CD4-positive, CD25-positive, alpha-beta regulatory T cell (primary cell): ENCODE measurements at regions not wholly inside any gene's neighbourhood (a gene's known extent, or its start where the extent isn't known, plus 50 kb on each side); places are given as distances from the start of the nearest gene placed in this dataset.

ENCODE experiments used
- ATAC-seq, 2 donors: fragments of 150-1000 bp; cut with Tn5 transposase; one replicate each; pipeline ENCODE4 v1.10.0; 2021; ENCODE audit warnings: low read depth in 2 of 2, moderate number of reproducible peaks in 2 of 2, moderate library complexity in 1 of 2
- DNase-seq, 3 donors: peaks; one replicate each; pipeline versions ENCODE4 v3.0.0 to v3.0.0-alpha.2; 2012 to 2022; ENCODE audit warnings: mixed read lengths in 1 of 3
- H3K27ac ChIP-seq: one replicate; pipeline ENCODE4 v1.7.0; 2013; ENCODE audit warnings: mild to moderate bottlenecking, low read length; ENCODE audit not compliant: insufficient read depth, poor library complexity, severe bottlenecking
- H3K27me3 ChIP-seq: one replicate; pipeline ENCODE4 v1.7.0; 2013; ENCODE audit warnings: low read length; ENCODE audit not compliant: control insufficient read depth, insufficient read depth
- H3K36me3 ChIP-seq: one replicate; pipeline ENCODE4 v1.7.0; 2013; ENCODE audit warnings: mild to moderate bottlenecking, low read length, moderate library complexity; ENCODE audit not compliant: control insufficient read depth, insufficient read depth
- H3K4me1 ChIP-seq: 2 replicates; pipeline ENCODE4 v1.7.0; 2013; ENCODE audit warnings: mild to moderate bottlenecking, low read length; ENCODE audit not compliant: insufficient read depth, control insufficient read depth, poor library complexity, severe bottlenecking
- H3K4me3 ChIP-seq: one replicate; pipeline ENCODE4 v1.7.0; 2013; ENCODE audit warnings: low read depth, mild to moderate bottlenecking, low read length, moderate library complexity
- H3K9me3 ChIP-seq, 2 experiments: 1 replicate in 1 of 2; 2 replicates in 1 of 2; pipeline ENCODE4 v1.7.0; 2013; ENCODE audit warnings: low read length in 2 of 2, mild to moderate bottlenecking in 1 of 2, moderate library complexity in 1 of 2; ENCODE audit not compliant: control insufficient read depth in 2 of 2
- H3K27ac Mint-ChIP-seq, 3 donors: one replicate each; pipeline ENCODE4 v1.8.0; 2020 to 2022; ENCODE audit warnings: mild to moderate bottlenecking in 3 of 3, mixed read lengths in 3 of 3, moderate library complexity in 2 of 3
- H3K27me3 Mint-ChIP-seq: one replicate; pipeline ENCODE4 v1.8.0; 2022; ENCODE audit warnings: mild to moderate bottlenecking, mixed read lengths
- H3K36me3 Mint-ChIP-seq: one replicate; pipeline ENCODE4 v1.8.0; 2020; ENCODE audit warnings: mixed read lengths
- H3K4me1 Mint-ChIP-seq, 4 donors: one replicate each; pipeline ENCODE4 v1.8.0; 2020 to 2022; ENCODE audit warnings: mixed read lengths in 4 of 4, mild to moderate bottlenecking in 1 of 4
- H3K4me3 Mint-ChIP-seq, 4 donors: one replicate each; pipeline ENCODE4 v1.8.0; 2020 to 2022; ENCODE audit warnings: mild to moderate bottlenecking in 4 of 4, mixed read lengths in 4 of 4, moderate library complexity in 3 of 4
- H3K9me3 Mint-ChIP-seq, 7 donors: one replicate each; pipeline ENCODE4 v1.8.0; 2020 to 2022; ENCODE audit warnings: mixed read lengths in 7 of 7, mild to moderate bottlenecking in 3 of 7, moderate library complexity in 2 of 7

DNA sequence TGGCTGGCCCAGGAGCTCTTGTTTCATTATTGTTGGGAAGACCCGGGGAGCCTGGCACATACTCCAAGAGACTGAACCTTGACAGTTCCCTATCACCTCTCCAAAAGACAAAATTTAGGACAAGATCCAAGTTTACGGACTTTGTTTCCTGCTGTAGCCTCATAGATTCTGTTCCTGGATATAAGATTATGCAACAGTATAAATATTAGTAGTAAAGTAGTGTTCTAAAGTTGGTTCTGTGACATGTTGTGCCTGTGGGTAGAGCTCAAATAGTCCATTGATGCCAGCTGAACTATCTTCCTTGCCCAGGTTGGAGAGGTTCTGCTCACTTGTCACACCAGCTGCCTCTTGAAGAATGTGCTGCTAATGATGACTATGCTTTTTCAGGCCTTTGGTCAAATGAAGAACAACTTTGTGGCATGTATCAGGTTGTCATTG is 430.2 kb downstream of the DMAC1 start:
- H3K27me3 Mint-ChIP-seq, result peaks cover 4% of the 10 kb centered on the region

DNA sequence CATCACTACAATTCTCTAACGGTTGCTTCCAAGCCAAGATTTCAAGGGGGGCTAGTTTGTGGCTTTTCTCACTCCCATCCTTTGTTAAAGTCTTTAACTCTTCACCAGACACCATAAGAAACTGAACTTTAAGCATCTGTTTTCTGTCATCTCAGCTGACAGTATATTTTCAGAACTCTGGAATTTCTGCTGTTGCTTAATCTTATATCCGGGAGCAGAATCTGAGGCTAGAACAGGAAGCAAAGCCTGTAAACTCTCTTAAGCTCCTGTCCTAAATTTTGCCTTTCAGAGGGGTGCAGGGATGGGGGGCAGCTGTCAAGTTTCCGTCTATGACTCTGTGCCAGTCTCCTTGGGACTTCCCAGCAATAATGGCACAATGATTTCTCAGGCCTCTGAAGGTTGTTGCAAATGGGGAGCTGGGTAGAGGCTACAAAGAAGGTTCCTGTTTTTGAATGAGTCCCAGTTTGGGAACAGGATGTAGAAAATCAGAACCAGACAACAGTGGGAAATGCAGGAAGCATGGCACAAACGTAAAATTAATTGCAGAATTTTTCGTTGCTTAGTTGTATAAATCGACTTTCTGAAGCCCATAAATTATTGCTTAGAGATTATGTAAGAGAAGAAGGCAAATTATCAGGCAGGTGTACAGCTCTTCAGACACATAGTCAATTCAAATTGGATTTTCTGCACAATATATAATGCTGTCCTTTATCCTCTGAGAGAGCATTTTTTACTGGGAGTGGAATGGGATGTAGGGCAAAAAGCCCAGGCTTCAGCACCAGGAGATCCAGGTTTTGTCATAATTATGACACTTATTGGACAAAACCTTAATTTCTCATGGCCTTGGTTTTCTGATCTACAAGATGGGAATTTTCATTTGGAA is 430.9 kb downstream of the DMAC1 start:
- Histone ChIP-seq H3K4me3 (no peak overlapping the region), H3K27ac (no peak overlapping the region), H3K36me3 (no peaks in the 10 kb centered on the region), H3K27me3 (no peaks in the 10 kb centered on the region), H3K4me1 (no peaks in the 10 kb centered on the region), H3K9me3 (no peaks in the 10 kb centered on the region)
- no peak overlapping the region for H3K4me3 Mint-ChIP-seq
- no peaks in the 10 kb centered on the region for H3K4me1 Mint-ChIP-seq
- DNase-seq, result no peak
- peaks cover 0 to 2% (median 0%) of the 10 kb centered on the region in 7 donors for H3K9me3 Mint-ChIP-seq
- peaks cover 4% of the 10 kb centered on the region for H3K27me3 Mint-ChIP-seq
- no peak for ATAC-seq
- no peak overlapping the region for H3K27ac Mint-ChIP-seq
- H3K36me3 Mint-ChIP-seq, result no peaks in the 10 kb centered on the region

More for the DNA sequence above, 430.2 kb downstream of the DMAC1 start:
- Histone ChIP-seq H3K4me1 (no peaks in the 10 kb centered on the region), H3K27me3 (no peaks in the 10 kb centered on the region), H3K9me3 (no peaks in the 10 kb centered on the region), H3K27ac (no peak overlapping the region), H3K4me3 (no peak overlapping the region), H3K36me3 (no peaks in the 10 kb centered on the region)
- no peak overlapping the region for H3K4me3 Mint-ChIP-seq
- no peaks in the 10 kb centered on the region for H3K4me1 Mint-ChIP-seq
- no peak overlapping the region for H3K27ac Mint-ChIP-seq
- peaks cover 0 to 2% (median 0%) of the 10 kb centered on the region in 7 donors for H3K9me3 Mint-ChIP-seq
- no peak for ATAC-seq
- DNase-seq, result no peak
- no peaks in the 10 kb centered on the region for H3K36me3 Mint-ChIP-seq

DNA sequence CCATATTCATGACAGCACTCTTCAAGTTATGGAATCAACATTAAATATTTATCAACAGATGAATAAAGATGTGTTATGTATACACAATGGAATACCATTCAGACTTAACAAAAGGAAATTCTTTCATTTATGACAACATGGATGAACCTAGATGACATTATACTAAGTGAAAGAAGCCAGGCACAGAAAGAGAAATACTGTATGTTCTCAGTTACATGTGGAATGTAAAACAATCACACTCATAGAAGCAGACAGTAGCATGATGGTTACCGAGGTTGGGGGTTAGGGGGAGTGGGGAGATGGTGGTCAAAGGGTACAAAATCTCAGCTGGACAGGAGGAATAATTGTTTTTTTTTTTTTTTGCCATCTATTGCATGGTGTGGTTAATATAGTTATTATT is 431.9 kb downstream of the DMAC1 start:
- ATAC-seq (no peak), DNase-seq (no peak)
- Histone ChIP-seq H3K27ac (no peak overlapping the region), H3K4me1 (no peaks in the 10 kb centered on the region), H3K27me3 (no peaks in the 10 kb centered on the region), H3K9me3 (no peaks in the 10 kb centered on the region), H3K4me3 (no peak overlapping the region), H3K36me3 (no peaks in the 10 kb centered on the region)
- Mint-ChIP-seq H3K27me3 (no peaks in the 10 kb centered on the region), H3K27ac (no peak overlapping the region), H3K36me3 (no peaks in the 10 kb centered on the region), H3K4me1 (no peaks in the 10 kb centered on the region), H3K9me3 (peaks cover 0 to 2% (median 0%) of the 10 kb centered on the region in 7 donors), H3K4me3 (no peak overlapping the region)

DNA sequence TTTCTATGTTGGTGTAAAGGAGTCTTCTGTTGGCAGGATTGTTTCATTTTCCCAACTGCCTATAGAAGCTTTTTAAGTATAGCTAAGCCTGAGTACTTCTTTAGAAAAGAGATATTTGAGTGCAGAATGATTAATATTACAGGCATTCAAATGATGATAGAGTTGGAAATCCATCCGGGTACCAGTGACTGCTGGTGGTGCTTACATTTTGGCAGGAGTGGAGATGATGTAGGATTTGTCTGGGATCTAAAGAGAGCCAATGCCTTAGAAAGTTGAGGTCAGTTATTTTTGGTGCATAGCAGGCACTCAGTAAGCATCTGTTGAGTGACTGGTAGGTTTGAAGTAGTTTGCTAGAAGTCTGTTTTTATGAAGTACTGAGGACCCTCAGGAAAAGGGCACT is 433.5 kb downstream of the DMAC1 start:
- Histone ChIP-seq H3K27ac (no peak overlapping the region), H3K9me3 (no peaks in the 10 kb centered on the region), H3K4me3 (no peak overlapping the region), H3K27me3 (no peaks in the 10 kb centered on the region), H3K36me3 (no peaks in the 10 kb centered on the region), H3K4me1 (no peaks in the 10 kb centered on the region)
- Mint-ChIP-seq H3K4me3 (no peak overlapping the region), H3K27me3 (no peaks in the 10 kb centered on the region), H3K27ac (no peak overlapping the region), H3K4me1 (no peaks in the 10 kb centered on the region), H3K9me3 (peaks cover 0 to 2% (median 0%) of the 10 kb centered on the region in 7 donors), H3K36me3 (no peaks in the 10 kb centered on the region)
- no peak for ATAC-seq
- DNase-seq, result no peak

DNA sequence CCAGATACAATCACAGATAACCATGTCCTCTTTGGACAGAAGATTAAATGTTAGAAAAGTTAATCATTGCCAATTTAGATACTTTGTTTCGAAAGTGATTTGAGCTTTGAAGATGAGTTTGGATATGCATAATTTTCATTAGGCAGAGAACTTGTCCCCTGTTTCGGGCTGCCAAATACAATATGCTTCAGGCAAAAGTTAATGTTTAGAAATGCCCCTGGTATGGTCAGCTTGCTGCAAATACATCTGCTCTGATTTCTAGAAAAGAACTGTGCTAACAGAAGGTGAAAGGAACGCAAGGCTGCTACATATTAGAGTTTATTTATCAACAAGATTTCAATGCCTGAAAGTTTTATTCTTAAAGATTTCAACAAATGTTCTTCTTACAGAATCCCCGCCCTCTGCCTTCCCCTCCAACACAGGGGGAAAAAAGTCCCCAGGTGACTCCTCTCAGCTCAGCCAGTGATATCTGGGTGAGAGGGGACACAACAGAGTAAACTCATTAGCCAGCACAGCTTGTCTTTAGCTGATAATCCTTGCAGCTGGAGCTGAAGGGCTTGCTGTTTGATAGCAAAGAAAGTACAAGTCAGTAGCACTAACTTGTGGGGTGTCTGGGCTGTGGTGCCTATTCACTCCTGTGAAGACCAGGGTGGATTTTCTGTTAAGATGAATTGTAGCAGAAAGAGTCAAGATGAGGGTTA is 435.7 kb downstream of the DMAC1 start:
- no peak overlapping the region for H3K4me3 ChIP-seq
- H3K27me3 Mint-ChIP-seq, result no peaks in the 10 kb centered on the region
- no peaks in the 10 kb centered on the region for H3K4me1 Mint-ChIP-seq
- no peak overlapping the region for H3K4me3 Mint-ChIP-seq
- no peaks in the 10 kb centered on the region for H3K27me3 ChIP-seq
- no peaks in the 10 kb centered on the region for H3K9me3 ChIP-seq
- no peaks in the 10 kb centered on the region for H3K4me1 ChIP-seq
- H3K27ac ChIP-seq, result no peak overlapping the region
- H3K27ac Mint-ChIP-seq, result no peak overlapping the region
- ATAC-seq (no peak), DNase-seq (no peak)
- H3K9me3 Mint-ChIP-seq, result peaks cover 0 to 2% (median 0%) of the 10 kb centered on the region in 7 donors
- H3K36me3 Mint-ChIP-seq, result no peaks in the 10 kb centered on the region
- H3K36me3 ChIP-seq, result no peaks in the 10 kb centered on the region

DNA sequence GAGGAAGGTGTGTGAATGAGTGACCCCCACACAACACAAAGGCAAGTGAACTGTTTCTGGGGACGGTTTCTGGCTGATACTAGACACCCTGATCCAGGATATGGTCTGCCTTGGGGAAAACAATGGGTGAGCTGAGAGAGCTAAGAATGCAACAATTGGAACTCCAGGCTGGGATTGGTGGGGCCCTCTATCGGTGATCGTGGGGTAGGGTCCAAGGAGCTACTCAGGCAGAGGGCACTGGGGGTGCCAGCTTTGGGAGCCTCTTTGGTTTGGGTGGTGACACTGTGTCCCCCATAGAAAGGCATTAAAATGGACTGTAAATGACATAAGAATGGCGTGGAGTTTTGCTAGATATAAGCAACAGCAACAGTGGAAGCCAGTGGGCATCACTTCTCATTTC is 439.1 kb downstream of the DMAC1 start:
- H3K9me3 Mint-ChIP-seq, result no peaks in the 10 kb centered on the region
- Histone ChIP-seq H3K4me1 (no peaks in the 10 kb centered on the region), H3K9me3 (no peaks in the 10 kb centered on the region), H3K27ac (no peak overlapping the region), H3K36me3 (no peaks in the 10 kb centered on the region), H3K27me3 (no peaks in the 10 kb centered on the region), H3K4me3 (no peak overlapping the region)
- no peak overlapping the region for H3K27ac Mint-ChIP-seq
- H3K4me3 Mint-ChIP-seq, result no peak overlapping the region
- DNase-seq (no peak), ATAC-seq (no peak)
- H3K36me3 Mint-ChIP-seq, result no peaks in the 10 kb centered on the region
- H3K27me3 Mint-ChIP-seq, result no peaks in the 10 kb centered on the region
- H3K4me1 Mint-ChIP-seq, result no peaks in the 10 kb centered on the region

DNA sequence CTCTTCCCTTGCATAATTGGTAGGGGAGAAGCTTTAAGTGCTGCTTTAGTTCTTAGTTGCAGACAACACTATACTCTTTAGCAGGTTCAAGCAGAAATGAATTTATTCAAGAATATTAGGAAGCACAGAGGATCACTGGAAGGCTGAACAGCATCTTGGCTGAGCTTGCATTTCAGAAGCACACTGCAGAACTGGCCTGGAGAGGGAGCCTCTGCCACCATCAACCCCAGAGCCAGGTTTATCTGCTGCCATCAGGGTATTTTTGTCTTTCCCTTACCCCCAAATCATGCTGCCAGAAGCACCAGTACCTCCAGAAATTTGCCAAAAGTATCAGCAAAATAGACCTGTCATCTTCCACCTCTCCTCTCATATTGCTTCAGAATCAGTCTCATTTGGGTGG is 440.7 kb downstream of the DMAC1 start:
- Histone ChIP-seq H3K4me3 (no peak overlapping the region), H3K27ac (no peak overlapping the region), H3K27me3 (no peaks in the 10 kb centered on the region), H3K9me3 (no peaks in the 10 kb centered on the region), H3K4me1 (no peaks in the 10 kb centered on the region), H3K36me3 (no peaks in the 10 kb centered on the region)
- no peaks in the 10 kb centered on the region for H3K9me3 Mint-ChIP-seq
- DNase-seq (no peak), ATAC-seq (no peak)
- no peaks in the 10 kb centered on the region for H3K36me3 Mint-ChIP-seq
- H3K4me3 Mint-ChIP-seq, result no peak overlapping the region
- no peaks in the 10 kb centered on the region for H3K4me1 Mint-ChIP-seq
- H3K27ac Mint-ChIP-seq, result no peak overlapping the region
- H3K27me3 Mint-ChIP-seq, result peaks cover 6% of the 10 kb centered on the region
